SK-N-SH (cell line): ENCODE measurements at regions not wholly inside any gene's neighbourhood (a gene's known extent, or its start where the extent isn't known, plus 50 kb on each side); places are given as distances from the start of the nearest gene placed in this dataset.

ENCODE experiments used
- CTCF ChIA-PET: fragments of 300-600, 350-600 bp; formaldehyde crosslinking; extraction: SDS; loops from one replicate; lab custom pipeline; 2021; lab: Yijun Ruan, JAX
- POLR2A ChIA-PET: fragments of 350-600 bp; sonication (Branson Sonifier 250); formaldehyde crosslinking; extraction: SDS; loops from one replicate; lab custom pipeline; 2020; ENCODE audit warnings: antibody characterized with exemption, inconsistent platforms; lab: Yijun Ruan, JAX
- DNase-seq: peaks from one replicate; pipeline ENCODE4 v3.0.0; 2012
- H2AFZ ChIP-seq: fragments of 200-600 bp; sonication (generic); 2 replicates; pipeline ENCODE4 v1.8.1; 2016; ENCODE audit warnings: antibody characterized with exemption, mild to moderate bottlenecking, low read depth
- H3F3A ChIP-seq: fragments of 200-600 bp; sonication (generic); replicated peaks from 2 replicates; pipeline ENCODE3; 2016; ENCODE audit warnings: antibody characterized with exemption, mild to moderate bottlenecking; ENCODE audit not compliant: insufficient read depth
- H3K27ac ChIP-seq, 2 experiments: fragments of 200-500 bp in 1 of 2; fragments of 200-600 bp in 1 of 2; sonication (Bioruptor generic) in 1 of 2; sonication (generic), shearing (Covaris generic) in 1 of 2; 2 replicates each; pipeline versions ENCODE4 v1.5.1 to v1.6.1; 2014 to 2016; ENCODE audit warnings: low read depth in 2 of 2, inconsistent platforms in 1 of 2, low read length in 1 of 2, mild to moderate bottlenecking in 1 of 2, mixed read lengths in 1 of 2
- H3K27me3 ChIP-seq: fragments of 200-600 bp; sonication (generic), shearing (Covaris generic); 2 replicates; pipeline ENCODE4 v1.6.1; 2016; ENCODE audit warnings: mixed run types; ENCODE audit not compliant: insufficient read depth
- H3K36me3 ChIP-seq, 2 experiments: fragments of 200-500 bp in 1 of 2; fragments of 200-600 bp in 1 of 2; sonication (Bioruptor generic) in 1 of 2; sonication (generic) in 1 of 2; replicated peaks in 1 of 2; 2 replicates each; pipeline versions ENCODE3 to v1.5.1; 2014 to 2016; ENCODE audit warnings: low read length in 1 of 2, mild to moderate bottlenecking in 1 of 2; ENCODE audit not compliant: insufficient read depth in 2 of 2, control insufficient read depth in 1 of 2
- H3K4me1 ChIP-seq, 2 experiments: fragments of 200-500 bp in 1 of 2; fragments of 200-600 bp in 1 of 2; sonication (Bioruptor generic) in 1 of 2; sonication (generic), shearing (Covaris generic) in 1 of 2; 2 replicates each; pipeline versions ENCODE4 v1.5.1 to v1.6.1; 2014 to 2016; ENCODE audit warnings: low read depth in 1 of 2, low read length in 1 of 2, mixed run types in 1 of 2; ENCODE audit not compliant: insufficient read depth in 2 of 2, control insufficient read depth in 1 of 2
- H3K4me2 ChIP-seq: fragments of 200-600 bp; sonication (generic), shearing (Covaris generic); 2 replicates; pipeline ENCODE4 v1.6.1; 2017; ENCODE audit warnings: mixed run types
- H3K4me3 ChIP-seq, 2 experiments: fragments of 200-500 bp in 1 of 2; fragments of 200-600 bp in 1 of 2; sonication (Bioruptor generic) in 1 of 2; sonication (generic), shearing (Covaris generic) in 1 of 2; 2 replicates each; pipeline versions ENCODE4 v1.5.1 to v1.8.1; 2014 to 2016; ENCODE audit warnings: low read depth in 2 of 2, inconsistent platforms in 1 of 2, low read length in 1 of 2, mild to moderate bottlenecking in 1 of 2, mixed read lengths in 1 of 2, moderate library complexity in 1 of 2
- H3K79me2 ChIP-seq: fragments of 200-600 bp; sonication (generic); 2 replicates; pipeline ENCODE4 v1.8.1; 2017; ENCODE audit warnings: mild to moderate bottlenecking; ENCODE audit not compliant: insufficient read depth
- H3K9ac ChIP-seq: fragments of 200-600 bp; sonication (generic); 2 replicates; pipeline ENCODE4 v1.6.1; 2017; ENCODE audit warnings: mixed run types
- H3K9me2 ChIP-seq: fragments of 200-600 bp; sonication (generic); 2 replicates; pipeline ENCODE4 v1.6.1; 2017; ENCODE audit warnings: mixed run types
- H3K9me3 ChIP-seq: fragments of 200-600 bp; sonication (generic); 2 replicates; pipeline ENCODE4 v1.6.1; 2017; ENCODE audit warnings: mixed run types, mild to moderate bottlenecking, moderate library complexity
- H4K20me1 ChIP-seq: fragments of 200-600 bp; sonication (generic); 2 replicates; pipeline ENCODE4 v1.6.1; 2017; ENCODE audit warnings: mild to moderate bottlenecking, mixed run types; ENCODE audit not compliant: insufficient read depth
- CHD2 ChIP-seq: fragments of 150-350 bp; IDR thresholded peaks from 2 replicates; pipeline ENCODE4 v1.6.1; 2018; ENCODE audit warnings: low read length; ENCODE audit not compliant: partially characterized antibody
- EZH2phosphoT487 ChIP-seq: fragments of 200-600 bp; sonication (generic); IDR thresholded peaks from 2 replicates; pipeline ENCODE4 v1.6.1; 2017; ENCODE audit warnings: low read depth, mixed run types, mild to moderate bottlenecking, antibody characterized with exemption, moderate library complexity, borderline replicate concordance
- FOXJ3 ChIP-seq: sonication (generic); formaldehyde crosslinking; IDR thresholded peaks from 2 replicates; pipeline ENCODE4 v1.5.1; 2020; ENCODE audit warnings: mild to moderate bottlenecking, missing genetic modification reagents
- GABPA ChIP-seq: IDR thresholded peaks from 2 replicates; pipeline ENCODE4 v1.4.0; 2012; ENCODE audit warnings: low read depth, mild to moderate bottlenecking
- GATA2 ChIP-seq: sonication (generic); formaldehyde crosslinking; IDR thresholded peaks from 2 replicates; pipeline ENCODE4 v1.5.0; 2020; ENCODE audit warnings: mild to moderate bottlenecking, missing genetic modification reagents
- JUND ChIP-seq: IDR thresholded peaks from 2 replicates; pipeline ENCODE4 v1.4.0; 2012
- MEF2A ChIP-seq: IDR thresholded peaks from 2 replicates; pipeline ENCODE4 v1.4.0; 2012; ENCODE audit warnings: low read depth, borderline replicate concordance
- MXI1 ChIP-seq: IDR thresholded peaks from 2 replicates; pipeline ENCODE4 v1.6.1; 2012; ENCODE audit warnings: mild to moderate bottlenecking, low read depth, low read length, improper control_type of control experiment
- RAD21 ChIP-seq: IDR thresholded peaks from 2 replicates; pipeline ENCODE4 v1.6.1; 2012; ENCODE audit warnings: mild to moderate bottlenecking, low read length
- SMC3 ChIP-seq: IDR thresholded peaks from 2 replicates; pipeline ENCODE4 v1.6.1; 2012; ENCODE audit warnings: low read depth, low read length, improper control_type of control experiment
- TAF1 ChIP-seq: IDR thresholded peaks from 2 replicates; pipeline ENCODE4 v1.6.1; 2012; ENCODE audit warnings: low read depth, mild to moderate bottlenecking, low read length, moderate library complexity, borderline replicate concordance
- TCF12 ChIP-seq: IDR thresholded peaks from 2 replicates; pipeline ENCODE4 v1.4.0; 2012
- WGBS: methylation state at CpG from one replicate; pipeline ENCODE4 v1.1.6; 2017; ENCODE audit warnings: low lambda C conversion rate; 5-methylcytosine and 5-hydroxymethylcytosine counted together
- TF ChIP-seq, protein P1 (sequence below): fragments of 150-350 bp; IDR thresholded peaks from 2 replicates; pipeline ENCODE4 v1.6.1; 2017; ENCODE audit warnings: antibody characterized with exemption, low read length, low read depth, borderline replicate concordance
- TF ChIP-seq, protein P2 (sequence below): IDR thresholded peaks from 2 replicates; pipeline ENCODE4 v1.4.0; 2012; ENCODE audit warnings: low read depth, borderline replicate concordance
- TF ChIP-seq, protein P3 (sequence below): IDR thresholded peaks from 2 replicates; pipeline ENCODE4 v1.6.1; 2012; ENCODE audit warnings: mild to moderate bottlenecking, low read depth, low read length, moderate library complexity
- TF ChIP-seq, protein P4 (sequence below): IDR thresholded peaks from 2 replicates; pipeline ENCODE4 v1.4.0; 2012; ENCODE audit warnings: low read depth

DNA sequence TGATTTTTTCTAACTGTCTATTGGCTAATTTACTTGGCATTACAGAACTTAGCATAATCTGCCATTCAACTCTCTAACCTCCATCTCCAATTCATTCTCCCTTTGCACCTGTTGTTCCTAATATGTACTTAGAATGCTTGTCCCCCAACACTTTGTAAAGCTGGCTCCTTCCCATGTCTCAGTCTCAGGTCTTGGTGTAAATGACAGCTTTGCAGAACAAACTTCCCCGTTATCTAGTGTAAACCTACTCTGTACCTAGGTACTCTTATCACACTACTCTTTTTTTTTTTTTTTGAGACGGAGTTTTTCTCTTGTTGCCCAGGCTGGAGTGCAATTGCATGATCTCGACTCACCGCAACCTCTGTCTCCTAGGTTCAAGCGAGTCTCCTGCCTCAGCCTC, 77.2 kb upstream of the CTNNA1 start:
- no peak overlapping the region for H3K9ac ChIP-seq
- WGBS, result 76% methylated on average over 5 of the region's 5 CpGs
- H3K4me2 ChIP-seq, result no peak overlapping the region
- H3K9me2 ChIP-seq, result no peaks in the 10 kb centered on the region
- no peaks in the 10 kb centered on the region for H4K20me1 ChIP-seq
- no peaks in the 10 kb centered on the region for H3K9me3 ChIP-seq
- TF ChIP-seq, protein P1, sequence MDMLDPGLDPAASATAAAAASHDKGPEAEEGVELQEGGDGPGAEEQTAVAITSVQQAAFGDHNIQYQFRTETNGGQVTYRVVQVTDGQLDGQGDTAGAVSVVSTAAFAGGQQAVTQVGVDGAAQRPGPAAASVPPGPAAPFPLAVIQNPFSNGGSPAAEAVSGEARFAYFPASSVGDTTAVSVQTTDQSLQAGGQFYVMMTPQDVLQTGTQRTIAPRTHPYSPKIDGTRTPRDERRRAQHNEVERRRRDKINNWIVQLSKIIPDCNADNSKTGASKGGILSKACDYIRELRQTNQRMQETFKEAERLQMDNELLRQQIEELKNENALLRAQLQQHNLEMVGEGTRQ, result no peak
- TF ChIP-seq GABPA (no peak), EZH2phosphoT487 (no peak), GATA2 (CRISPR knock-in tag) (no peak), RAD21 (no peak), MEF2A (no peak), FOXJ3 (no peak), TCF12 (no peak), SMC3 (no peak), CHD2 (no peak), JUND (no peak), TAF1 (no peak), MXI1 (no peak)
- TF ChIP-seq, protein P2, sequence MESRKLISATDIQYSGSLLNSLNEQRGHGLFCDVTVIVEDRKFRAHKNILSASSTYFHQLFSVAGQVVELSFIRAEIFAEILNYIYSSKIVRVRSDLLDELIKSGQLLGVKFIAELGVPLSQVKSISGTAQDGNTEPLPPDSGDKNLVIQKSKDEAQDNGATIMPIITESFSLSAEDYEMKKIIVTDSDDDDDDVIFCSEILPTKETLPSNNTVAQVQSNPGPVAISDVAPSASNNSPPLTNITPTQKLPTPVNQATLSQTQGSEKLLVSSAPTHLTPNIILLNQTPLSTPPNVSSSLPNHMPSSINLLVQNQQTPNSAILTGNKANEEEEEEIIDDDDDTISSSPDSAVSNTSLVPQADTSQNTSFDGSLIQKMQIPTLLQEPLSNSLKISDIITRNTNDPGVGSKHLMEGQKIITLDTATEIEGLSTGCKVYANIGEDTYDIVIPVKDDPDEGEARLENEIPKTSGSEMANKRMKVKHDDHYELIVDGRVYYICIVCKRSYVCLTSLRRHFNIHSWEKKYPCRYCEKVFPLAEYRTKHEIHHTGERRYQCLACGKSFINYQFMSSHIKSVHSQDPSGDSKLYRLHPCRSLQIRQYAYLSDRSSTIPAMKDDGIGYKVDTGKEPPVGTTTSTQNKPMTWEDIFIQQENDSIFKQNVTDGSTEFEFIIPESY, result no peak
- TF ChIP-seq, protein P3, sequence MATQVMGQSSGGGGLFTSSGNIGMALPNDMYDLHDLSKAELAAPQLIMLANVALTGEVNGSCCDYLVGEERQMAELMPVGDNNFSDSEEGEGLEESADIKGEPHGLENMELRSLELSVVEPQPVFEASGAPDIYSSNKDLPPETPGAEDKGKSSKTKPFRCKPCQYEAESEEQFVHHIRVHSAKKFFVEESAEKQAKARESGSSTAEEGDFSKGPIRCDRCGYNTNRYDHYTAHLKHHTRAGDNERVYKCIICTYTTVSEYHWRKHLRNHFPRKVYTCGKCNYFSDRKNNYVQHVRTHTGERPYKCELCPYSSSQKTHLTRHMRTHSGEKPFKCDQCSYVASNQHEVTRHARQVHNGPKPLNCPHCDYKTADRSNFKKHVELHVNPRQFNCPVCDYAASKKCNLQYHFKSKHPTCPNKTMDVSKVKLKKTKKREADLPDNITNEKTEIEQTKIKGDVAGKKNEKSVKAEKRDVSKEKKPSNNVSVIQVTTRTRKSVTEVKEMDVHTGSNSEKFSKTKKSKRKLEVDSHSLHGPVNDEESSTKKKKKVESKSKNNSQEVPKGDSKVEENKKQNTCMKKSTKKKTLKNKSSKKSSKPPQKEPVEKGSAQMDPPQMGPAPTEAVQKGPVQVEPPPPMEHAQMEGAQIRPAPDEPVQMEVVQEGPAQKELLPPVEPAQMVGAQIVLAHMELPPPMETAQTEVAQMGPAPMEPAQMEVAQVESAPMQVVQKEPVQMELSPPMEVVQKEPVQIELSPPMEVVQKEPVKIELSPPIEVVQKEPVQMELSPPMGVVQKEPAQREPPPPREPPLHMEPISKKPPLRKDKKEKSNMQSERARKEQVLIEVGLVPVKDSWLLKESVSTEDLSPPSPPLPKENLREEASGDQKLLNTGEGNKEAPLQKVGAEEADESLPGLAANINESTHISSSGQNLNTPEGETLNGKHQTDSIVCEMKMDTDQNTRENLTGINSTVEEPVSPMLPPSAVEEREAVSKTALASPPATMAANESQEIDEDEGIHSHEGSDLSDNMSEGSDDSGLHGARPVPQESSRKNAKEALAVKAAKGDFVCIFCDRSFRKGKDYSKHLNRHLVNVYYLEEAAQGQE, result no peak
- TF ChIP-seq, protein P4, sequence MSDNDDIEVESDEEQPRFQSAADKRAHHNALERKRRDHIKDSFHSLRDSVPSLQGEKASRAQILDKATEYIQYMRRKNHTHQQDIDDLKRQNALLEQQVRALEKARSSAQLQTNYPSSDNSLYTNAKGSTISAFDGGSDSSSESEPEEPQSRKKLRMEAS, result no peak
- POLR2A ChIA-PET, result no interaction called here
- H2AFZ ChIP-seq, result no peak overlapping the region
- no peak for DNase-seq
- CTCF ChIA-PET, result interaction anchor here (0.8 kb wide), 1 partner anchor 21 kb away, joined by 3 read pairs; no protein-coding TSS in a partner anchor
- peaks cover 0 to 2% of the 10 kb centered on the region in 2 experiments; a peak in 1 of 4 replicates for H3K4me1 ChIP-seq
- no peaks in the 10 kb centered on the region for H3F3A ChIP-seq
- H3K27me3 ChIP-seq, result no peaks in the 10 kb centered on the region
- no peaks in the 10 kb centered on the region for H3K79me2 ChIP-seq
- no peak overlapping the region for H3K27ac ChIP-seq
- H3K4me3 ChIP-seq, result no peak overlapping the region
- H3K36me3 ChIP-seq, result no peaks in the 10 kb centered on the region
